ENCODE measurements at regions not wholly inside any gene's neighbourhood (a gene's known extent, or its start where the extent isn't known, plus 50 kb on each side); places are given as distances from the start of the nearest gene placed in this dataset.

DNA sequence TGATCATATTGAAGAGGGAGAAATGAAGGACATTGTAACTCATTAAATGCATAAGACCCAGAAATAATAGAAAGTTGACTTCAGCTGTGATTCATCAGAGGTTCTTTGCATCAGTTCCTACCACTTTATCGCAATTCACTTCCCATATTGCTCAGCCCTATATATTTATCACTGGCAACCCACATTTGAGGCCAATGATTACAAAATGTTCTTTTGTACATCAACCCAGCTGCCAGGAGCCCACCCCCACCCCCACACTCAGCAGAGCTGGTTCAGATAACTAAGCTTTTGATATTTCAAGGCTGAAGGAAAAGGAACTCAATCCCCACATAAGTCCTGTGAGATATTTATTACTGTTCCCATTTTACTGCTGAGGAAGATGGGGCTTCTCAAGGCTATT is 51.2 kb upstream of the TMPO start:
- no peak for TF ChIP-seq SUZ12 (IDR thresholded peaks at IDR 0.05; ENCODE audit: unreplicated experiment)
- no peak for TF ChIP-seq CHD2 (IDR thresholded peaks at IDR 0.05; ENCODE audit: borderline replicate concordance, low read depth, low read length)
- no peak for TF ChIP-seq CTCF (IDR thresholded peaks at IDR 0.05 in 2 of 3, conservative IDR thresholded peaks at IDR 0.05 in 1 of 3; ENCODE audit: control insufficient read depth in 2 of 3, extremely low read depth in 1 of 3, insufficient read depth in 1 of 3, low read depth in 3 of 3, low read length in 3 of 3)
- TF ChIP-seq REST (IDR thresholded peaks at IDR 0.05; ENCODE audit: low read depth, low read length), result no peak
- TF ChIP-seq, protein P1, sequence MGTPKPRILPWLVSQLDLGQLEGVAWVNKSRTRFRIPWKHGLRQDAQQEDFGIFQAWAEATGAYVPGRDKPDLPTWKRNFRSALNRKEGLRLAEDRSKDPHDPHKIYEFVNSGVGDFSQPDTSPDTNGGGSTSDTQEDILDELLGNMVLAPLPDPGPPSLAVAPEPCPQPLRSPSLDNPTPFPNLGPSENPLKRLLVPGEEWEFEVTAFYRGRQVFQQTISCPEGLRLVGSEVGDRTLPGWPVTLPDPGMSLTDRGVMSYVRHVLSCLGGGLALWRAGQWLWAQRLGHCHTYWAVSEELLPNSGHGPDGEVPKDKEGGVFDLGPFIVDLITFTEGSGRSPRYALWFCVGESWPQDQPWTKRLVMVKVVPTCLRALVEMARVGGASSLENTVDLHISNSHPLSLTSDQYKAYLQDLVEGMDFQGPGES (IDR thresholded peaks at IDR 0.05), result no peak
- TF ChIP-seq, protein P2, sequence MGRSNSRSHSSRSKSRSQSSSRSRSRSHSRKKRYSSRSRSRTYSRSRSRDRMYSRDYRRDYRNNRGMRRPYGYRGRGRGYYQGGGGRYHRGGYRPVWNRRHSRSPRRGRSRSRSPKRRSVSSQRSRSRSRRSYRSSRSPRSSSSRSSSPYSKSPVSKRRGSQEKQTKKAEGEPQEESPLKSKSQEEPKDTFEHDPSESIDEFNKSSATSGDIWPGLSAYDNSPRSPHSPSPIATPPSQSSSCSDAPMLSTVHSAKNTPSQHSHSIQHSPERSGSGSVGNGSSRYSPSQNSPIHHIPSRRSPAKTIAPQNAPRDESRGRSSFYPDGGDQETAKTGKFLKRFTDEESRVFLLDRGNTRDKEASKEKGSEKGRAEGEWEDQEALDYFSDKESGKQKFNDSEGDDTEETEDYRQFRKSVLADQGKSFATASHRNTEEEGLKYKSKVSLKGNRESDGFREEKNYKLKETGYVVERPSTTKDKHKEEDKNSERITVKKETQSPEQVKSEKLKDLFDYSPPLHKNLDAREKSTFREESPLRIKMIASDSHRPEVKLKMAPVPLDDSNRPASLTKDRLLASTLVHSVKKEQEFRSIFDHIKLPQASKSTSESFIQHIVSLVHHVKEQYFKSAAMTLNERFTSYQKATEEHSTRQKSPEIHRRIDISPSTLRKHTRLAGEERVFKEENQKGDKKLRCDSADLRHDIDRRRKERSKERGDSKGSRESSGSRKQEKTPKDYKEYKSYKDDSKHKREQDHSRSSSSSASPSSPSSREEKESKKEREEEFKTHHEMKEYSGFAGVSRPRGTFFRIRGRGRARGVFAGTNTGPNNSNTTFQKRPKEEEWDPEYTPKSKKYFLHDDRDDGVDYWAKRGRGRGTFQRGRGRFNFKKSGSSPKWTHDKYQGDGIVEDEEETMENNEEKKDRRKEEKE (IDR thresholded peaks at IDR 0.05), result no peak
- no peak for TF ChIP-seq TAF1 (IDR thresholded peaks at IDR 0.05; ENCODE audit: borderline replicate concordance, low read depth, low read length)
- no peak for TF ChIP-seq ZNF274 (IDR thresholded peaks at IDR 0.05; ENCODE audit: insufficient read depth, insufficient read length)
- no peak for TF ChIP-seq USF2 (IDR thresholded peaks at IDR 0.05; ENCODE audit: borderline replicate concordance, low read depth, low read length)
- TF ChIP-seq TCF12 (IDR thresholded peaks at IDR 0.05; ENCODE audit: low read depth, low read length), result no peak
- TF ChIP-seq ZBTB33 (IDR thresholded peaks at IDR 0.05), result no peak
- no peak for TF ChIP-seq JUNB (IDR thresholded peaks at IDR 0.05)
